ENCODE measurements at regions not wholly inside any gene's neighbourhood (a gene's known extent, or its start where the extent isn't known, plus 50 kb on each side); places are given as distances from the start of the nearest gene placed in this dataset.

- H3K36me3 Mint-ChIP-seq: no peaks in the 10 kb centered on the region
Measured at GRCh38 chr1:8267307-8267706, 50.6 kb upstream of the SLC45A1 start.

GRCh38 chr1:8266436-8267165 lies 51.3 kb upstream of the SLC45A1 start:
- H3K27me3 Mint-ChIP-seq: peaks cover 26% of the 10 kb centered on the region
- no peaks in the 10 kb centered on the region for H3K9me3 Mint-ChIP-seq
- H3K36me3 Mint-ChIP-seq: no peaks in the 10 kb centered on the region
- no peak overlapping the region for H3K4me3 Mint-ChIP-seq
- no peak for ATAC-seq
- no peaks in the 10 kb centered on the region for H3K4me1 Mint-ChIP-seq
- no peak overlapping the region for H3K27ac Mint-ChIP-seq

More at GRCh38 chr1:8267307-8267706, 50.6 kb upstream of the SLC45A1 start:
- no peak overlapping the region for H3K4me3 Mint-ChIP-seq
- no peaks in the 10 kb centered on the region for H3K4me1 Mint-ChIP-seq
- ATAC-seq: no peak
- H3K27me3 Mint-ChIP-seq: peaks cover 26% of the 10 kb centered on the region
- H3K27ac Mint-ChIP-seq: no peak overlapping the region
- no peaks in the 10 kb centered on the region for H3K9me3 Mint-ChIP-seq

- no peak for ATAC-seq
- Mint-ChIP-seq H3K4me1 (no peaks in the 10 kb centered on the region), H3K36me3 (no peaks in the 10 kb centered on the region), H3K9me3 (no peaks in the 10 kb centered on the region), H3K4me3 (no peak overlapping the region), H3K27me3 (peaks cover 8% of the 10 kb centered on the region), H3K27ac (no peak overlapping the region)
Measured at GRCh38 chr1:8263791-8264190, 54.1 kb upstream of the SLC45A1 start.

GRCh38 chr1:8261398-8261762 lies 56.5 kb upstream of the SLC45A1 start:
- H3K36me3 Mint-ChIP-seq: no peaks in the 10 kb centered on the region

GRCh38 chr1:8259498-8260290 lies 58.2 kb upstream of the SLC45A1 start:
- Mint-ChIP-seq H3K27me3 (peaks cover 21% of the 10 kb centered on the region), H3K36me3 (no peaks in the 10 kb centered on the region), H3K4me3 (no peak overlapping the region), H3K9me3 (peaks cover 3% of the 10 kb centered on the region), H3K27ac (no peak overlapping the region), H3K4me1 (no peaks in the 10 kb centered on the region)
- ATAC-seq: no peak

More at GRCh38 chr1:8261398-8261762, 56.5 kb upstream of the SLC45A1 start:
- no peak for ATAC-seq
- peaks cover under 1% of the 10 kb centered on the region for H3K9me3 Mint-ChIP-seq
- H3K27me3 Mint-ChIP-seq: peaks cover 21% of the 10 kb centered on the region
- no peak overlapping the region for H3K27ac Mint-ChIP-seq
- no peaks in the 10 kb centered on the region for H3K4me1 Mint-ChIP-seq
- no peak overlapping the region for H3K4me3 Mint-ChIP-seq

GRCh38 chr1:8257621-8258020 lies 60.3 kb upstream of the SLC45A1 start:
- no peak for ATAC-seq
- H3K27me3 Mint-ChIP-seq: peaks cover 21% of the 10 kb centered on the region
- no peaks in the 10 kb centered on the region for H3K4me1 Mint-ChIP-seq
- H3K4me3 Mint-ChIP-seq: no peak overlapping the region
- H3K9me3 Mint-ChIP-seq: peaks cover 3% of the 10 kb centered on the region
- no peak overlapping the region for H3K27ac Mint-ChIP-seq
- no peaks in the 10 kb centered on the region for H3K36me3 Mint-ChIP-seq

GRCh38 chr1:8256321-8256720 lies 61.6 kb upstream of the SLC45A1 start:
- no peak for ATAC-seq
- H3K27ac Mint-ChIP-seq: no peak overlapping the region
- peaks cover 3% of the 10 kb centered on the region for H3K9me3 Mint-ChIP-seq
- H3K4me3 Mint-ChIP-seq: no peak overlapping the region
- H3K4me1 Mint-ChIP-seq: no peaks in the 10 kb centered on the region
- H3K27me3 Mint-ChIP-seq: peaks cover 21% of the 10 kb centered on the region
- no peaks in the 10 kb centered on the region for H3K36me3 Mint-ChIP-seq

- H3K4me1 Mint-ChIP-seq: no peaks in the 10 kb centered on the region
- no peak overlapping the region for H3K27ac Mint-ChIP-seq
- H3K36me3 Mint-ChIP-seq: no peaks in the 10 kb centered on the region
- peaks cover 3% of the 10 kb centered on the region for H3K9me3 Mint-ChIP-seq
- peaks cover 21% of the 10 kb centered on the region for H3K27me3 Mint-ChIP-seq
- H3K4me3 Mint-ChIP-seq: no peak overlapping the region
- ATAC-seq: no peak
Measured at GRCh38 chr1:8255712-8256111, 62.2 kb upstream of the SLC45A1 start.

GRCh38 chr1:8252266-8252951 lies 65.5 kb upstream of the SLC45A1 start:
- H3K27me3 Mint-ChIP-seq: peaks cover 5% of the 10 kb centered on the region
- no peaks in the 10 kb centered on the region for H3K4me1 Mint-ChIP-seq
- H3K36me3 Mint-ChIP-seq: no peaks in the 10 kb centered on the region
- H3K4me3 Mint-ChIP-seq: no peak overlapping the region
- ATAC-seq: no peak
- no peak overlapping the region for H3K27ac Mint-ChIP-seq
- peaks cover 3% of the 10 kb centered on the region for H3K9me3 Mint-ChIP-seq

GRCh38 chr1:8251635-8252034 lies 66.3 kb upstream of the SLC45A1 start:
- H3K4me1 Mint-ChIP-seq: no peaks in the 10 kb centered on the region
- no peak for ATAC-seq
- H3K27ac Mint-ChIP-seq: no peak overlapping the region
- no peaks in the 10 kb centered on the region for H3K27me3 Mint-ChIP-seq
- peaks cover 3% of the 10 kb centered on the region for H3K9me3 Mint-ChIP-seq
- no peak overlapping the region for H3K4me3 Mint-ChIP-seq
- no peaks in the 10 kb centered on the region for H3K36me3 Mint-ChIP-seq

GRCh38 chr1:8249838-8250237 lies 68.1 kb upstream of the SLC45A1 start:
- H3K27ac Mint-ChIP-seq: no peak overlapping the region
- ATAC-seq: no peak
- H3K4me1 Mint-ChIP-seq: no peaks in the 10 kb centered on the region
- H3K9me3 Mint-ChIP-seq: no peaks in the 10 kb centered on the region
- H3K4me3 Mint-ChIP-seq: no peak overlapping the region
- H3K36me3 Mint-ChIP-seq: no peaks in the 10 kb centered on the region
- H3K27me3 Mint-ChIP-seq: no peaks in the 10 kb centered on the region

GRCh38 chr1:8247811-8248436 lies 70.0 kb upstream of the SLC45A1 start:
- H3K4me1 Mint-ChIP-seq: no peaks in the 10 kb centered on the region
- H3K36me3 Mint-ChIP-seq: no peaks in the 10 kb centered on the region
- ATAC-seq: no peak
- H3K4me3 Mint-ChIP-seq: no peak overlapping the region
- no peaks in the 10 kb centered on the region for H3K9me3 Mint-ChIP-seq
- no peaks in the 10 kb centered on the region for H3K27me3 Mint-ChIP-seq
- no peak overlapping the region for H3K27ac Mint-ChIP-seq

- Mint-ChIP-seq H3K4me3 (no peak overlapping the region), H3K9me3 (no peaks in the 10 kb centered on the region), H3K36me3 (no peaks in the 10 kb centered on the region), H3K27me3 (peaks cover 22% of the 10 kb centered on the region), H3K4me1 (no peaks in the 10 kb centered on the region), H3K27ac (no peak overlapping the region)
- ATAC-seq: no peak
Measured at GRCh38 chr1:8244304-8244703, 73.6 kb upstream of the SLC45A1 start.

- H3K4me3 Mint-ChIP-seq: no peak overlapping the region
- peaks cover 33% of the 10 kb centered on the region for H3K27me3 Mint-ChIP-seq
- no peaks in the 10 kb centered on the region for H3K4me1 Mint-ChIP-seq
- no peaks in the 10 kb centered on the region for H3K9me3 Mint-ChIP-seq
- H3K36me3 Mint-ChIP-seq: no peaks in the 10 kb centered on the region
- no peak for ATAC-seq
- H3K27ac Mint-ChIP-seq: no peak overlapping the region
Measured at GRCh38 chr1:8242498-8242897, 75.4 kb upstream of the SLC45A1 start.

GRCh38 chr1:8241417-8242014 lies 76.4 kb upstream of the SLC45A1 start:
- Mint-ChIP-seq H3K27ac (no peak overlapping the region), H3K9me3 (no peaks in the 10 kb centered on the region), H3K27me3 (peaks cover 36% of the 10 kb centered on the region), H3K4me1 (no peaks in the 10 kb centered on the region), H3K36me3 (no peaks in the 10 kb centered on the region), H3K4me3 (no peak overlapping the region)
- no peak for ATAC-seq

Data from stimulated activated memory B cell treated with anti-CD40 and anti-IgM and Interleukin-4, amounts not matched to agents 10 μg/mL and 1 μg/mL and 100 μg/mL, for 72 hours (primary cell).